Glutamatergic neuron (in vitro differentiated cells): ENCODE measurements at regions not wholly inside any gene's neighbourhood (a gene's known extent, or its start where the extent isn't known, plus 50 kb on each side); places are given as distances from the start of the nearest gene placed in this dataset.

Experiments used
- DNase-seq: peaks from one replicate; pipeline ENCODE4 v3.0.0; 2022
- H3K27ac Mint-ChIP-seq: one replicate; pipeline ENCODE4 v1.8.0; 2020; ENCODE audit warnings: mild to moderate bottlenecking, mixed read lengths, inconsistent platforms; ENCODE audit not compliant: unreplicated experiment
- H3K27me3 Mint-ChIP-seq: one replicate; pipeline ENCODE4 v1.8.0; 2020; ENCODE audit warnings: mild to moderate bottlenecking, moderate library complexity, mixed read lengths, inconsistent platforms; ENCODE audit not compliant: unreplicated experiment
- H3K36me3 Mint-ChIP-seq: one replicate; pipeline ENCODE4 v1.8.0; 2020; ENCODE audit warnings: mild to moderate bottlenecking, mixed read lengths, inconsistent platforms; ENCODE audit not compliant: unreplicated experiment
- H3K4me1 Mint-ChIP-seq: one replicate; pipeline ENCODE4 v1.8.0; 2020; ENCODE audit warnings: mild to moderate bottlenecking, low read depth, mixed read lengths, inconsistent platforms; ENCODE audit not compliant: unreplicated experiment
- H3K4me3 Mint-ChIP-seq: one replicate; pipeline ENCODE4 v1.8.0; 2020; ENCODE audit warnings: mild to moderate bottlenecking, mixed read lengths, inconsistent platforms; ENCODE audit not compliant: unreplicated experiment
- H3K9me3 Mint-ChIP-seq: one replicate; pipeline ENCODE4 v1.8.0; 2020; ENCODE audit warnings: mild to moderate bottlenecking, moderate library complexity, mixed read lengths, inconsistent platforms; ENCODE audit not compliant: unreplicated experiment
- CTCF ChIP-seq: fragments of 200-600 bp; sonication (generic); IDR thresholded peaks from one replicate; pipeline ENCODE4 v1.5.0; 2021; ENCODE audit not compliant: partially characterized antibody, unreplicated experiment

GRCh38 chr13:102932331-102932730 lies 86.5 kb downstream of the ERCC5 start:
- no peak overlapping the region for H3K27ac Mint-ChIP-seq
- no peak for TF ChIP-seq CTCF
- DNase-seq: no peak
- H3K9me3 Mint-ChIP-seq: no peaks in the 10 kb centered on the region
- no peak overlapping the region for H3K4me3 Mint-ChIP-seq
- H3K36me3 Mint-ChIP-seq: no peaks in the 10 kb centered on the region
- H3K4me1 Mint-ChIP-seq: peaks cover 11% of the 10 kb centered on the region
- H3K27me3 Mint-ChIP-seq: no peaks in the 10 kb centered on the region

DNA sequence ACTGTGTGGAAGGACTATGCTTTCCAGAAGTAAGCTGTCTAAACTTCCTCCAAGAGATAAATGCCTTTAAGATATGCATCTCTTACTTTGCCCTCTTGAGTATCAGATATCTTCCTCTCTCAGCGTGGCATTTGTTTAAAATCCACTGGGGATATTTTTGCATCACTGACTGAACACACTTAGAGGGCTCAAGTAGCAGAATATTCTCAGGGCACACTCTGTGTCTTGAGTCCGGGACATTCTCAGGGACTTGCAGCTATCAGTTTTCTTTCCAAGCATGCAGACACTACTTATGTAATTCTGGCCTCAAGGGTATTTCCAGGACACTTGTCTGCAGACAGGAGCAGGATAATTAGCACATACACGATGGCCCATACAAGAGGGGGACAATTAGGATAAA lies 84.7 kb downstream of the ERCC5 start:
- no peak for DNase-seq
- Mint-ChIP-seq H3K27me3 (no peaks in the 10 kb centered on the region), H3K4me1 (peaks cover 11% of the 10 kb centered on the region), H3K4me3 (no peak overlapping the region), H3K36me3 (no peaks in the 10 kb centered on the region), H3K27ac (peak overlapping the region; percentile 31), H3K9me3 (no peaks in the 10 kb centered on the region)
- no peak for TF ChIP-seq CTCF

DNA sequence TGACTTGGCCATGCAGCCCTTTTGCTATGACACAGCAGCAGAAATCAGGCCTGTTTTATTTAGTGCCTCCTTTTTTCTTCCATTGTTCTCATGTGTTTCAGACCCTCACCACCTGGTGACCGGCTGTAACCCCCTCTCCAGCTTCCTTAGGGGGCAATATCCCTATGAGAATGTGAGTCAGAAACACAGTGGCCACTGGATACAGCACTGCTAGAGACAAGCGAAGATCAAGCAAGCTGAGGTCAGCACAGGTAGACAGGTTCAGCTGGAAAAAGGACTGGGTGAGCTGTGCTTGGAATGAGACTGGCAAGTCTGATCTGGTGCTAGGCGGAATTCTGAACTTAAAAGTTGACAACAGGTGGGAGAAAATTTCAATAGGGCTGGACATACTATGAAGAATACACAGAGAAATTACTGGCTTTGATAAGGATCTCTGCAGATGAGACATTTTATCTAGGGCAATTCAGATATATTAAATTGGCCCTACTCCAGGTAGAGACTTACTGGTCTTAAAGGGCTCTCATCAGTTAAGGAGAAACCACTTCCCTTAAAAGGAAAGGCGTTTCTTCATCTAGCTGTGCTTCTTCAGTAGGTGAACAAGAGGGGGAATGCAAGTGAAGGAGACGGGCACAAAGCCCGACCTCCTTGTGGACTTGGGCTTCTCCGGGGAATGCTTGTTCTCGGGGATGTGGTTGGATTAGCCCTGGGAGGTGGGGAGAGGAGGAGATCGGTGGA lies 83.3 kb downstream of the ERCC5 start:
- H3K9me3 Mint-ChIP-seq: no peaks in the 10 kb centered on the region
- peaks cover 11% of the 10 kb centered on the region for H3K4me1 Mint-ChIP-seq
- no peak for DNase-seq
- no peak overlapping the region for H3K27ac Mint-ChIP-seq
- H3K27me3 Mint-ChIP-seq: no peaks in the 10 kb centered on the region
- H3K36me3 Mint-ChIP-seq: peaks cover 4% of the 10 kb centered on the region
- H3K4me3 Mint-ChIP-seq: no peak overlapping the region
- no peak for TF ChIP-seq CTCF
